ENCODE measurements at regions not wholly inside any gene's neighbourhood (a gene's known extent, or its start where the extent isn't known, plus 50 kb on each side); places are given as distances from the start of the nearest gene placed in this dataset.
"Not testable (repeated sequence)": the region's sequence is repeated elsewhere in the genome, so short reads cannot be mapped to it uniquely, and the experiment has no call there.

- Histone ChIP-seq H3K4me1 (no peaks in the 10 kb centered on the region), H3K27me3 (no peaks in the 10 kb centered on the region), H3K4me3 (no peak overlapping the region), H3K9me3 (peaks cover 0 to 20% (median 0%) of the 10 kb centered on the region in 3 donors), H3K36me3 (no peaks in the 10 kb centered on the region), H3K27ac (no peak overlapping the region)
- no peak for ATAC-seq
- no peak for TF ChIP-seq POLR2A (IDR thresholded peaks at IDR 0.05)
- TF ChIP-seq POLR2AphosphoS5 (IDR thresholded peaks at IDR 0.05) = no peak
- no peak for TF ChIP-seq EP300 (IDR thresholded peaks at IDR 0.05)
- TF ChIP-seq CTCF (IDR thresholded peaks at IDR 0.05) = no peak
These were observed 558.9 kb upstream of the MBL2 start for GRCh38 chr10:53331460-53331859.

GRCh38 chr10:53326401-53327305, 554.1 kb upstream of the MBL2 start:
- not testable (repeated sequence) for H3K36me3 ChIP-seq, H3K27ac ChIP-seq
- WGBS, 2 donors (ENCODE audit: low coverage in 1 of 2) = 52 to 67% methylated on average over 7 to 10 of the region's 10 CpGs

GRCh38 chr10:53325066-53325465, 552.5 kb upstream of the MBL2 start:
- no peaks in the 10 kb centered on the region for H3K9me3 ChIP-seq
- WGBS, 2 donors (ENCODE audit: low coverage in 1 of 2) = 90% methylated on average over 2 to 5 of the region's 5 CpGs
- TF ChIP-seq POLR2A (IDR thresholded peaks at IDR 0.05) = no peak
- no peak for TF ChIP-seq CTCF (IDR thresholded peaks at IDR 0.05)
- no peak for TF ChIP-seq EP300 (IDR thresholded peaks at IDR 0.05)
- TF ChIP-seq POLR2AphosphoS5 (IDR thresholded peaks at IDR 0.05) = no peak
- no peaks in the 10 kb centered on the region for H3K36me3 ChIP-seq
- no peak overlapping the region for H3K27ac ChIP-seq
- no peak for ATAC-seq
- H3K4me3 ChIP-seq = no peak overlapping the region
- H3K4me1 ChIP-seq = no peaks in the 10 kb centered on the region
- H3K27me3 ChIP-seq = no peaks in the 10 kb centered on the region

More at GRCh38 chr10:53326401-53327305, 554.1 kb upstream of the MBL2 start:
- H3K4me3 ChIP-seq, H3K9me3 ChIP-seq, H3K4me1 ChIP-seq, ATAC-seq, H3K27me3 ChIP-seq: not testable (repeated sequence)

- H3K4me3 ChIP-seq = no peak overlapping the region
- no peaks in the 10 kb centered on the region for H3K9me3 ChIP-seq
- no peaks in the 10 kb centered on the region for H3K36me3 ChIP-seq
- ATAC-seq = no peak
- no peak for TF ChIP-seq POLR2AphosphoS5 (IDR thresholded peaks at IDR 0.05)
- no peak for TF ChIP-seq EP300 (IDR thresholded peaks at IDR 0.05)
- no peak for TF ChIP-seq POLR2A (IDR thresholded peaks at IDR 0.05)
- no peak for TF ChIP-seq CTCF (IDR thresholded peaks at IDR 0.05)
- H3K4me1 ChIP-seq = no peaks in the 10 kb centered on the region
- H3K27ac ChIP-seq = no peak overlapping the region
- H3K27me3 ChIP-seq = no peaks in the 10 kb centered on the region
These were observed 543.1 kb upstream of the MBL2 start for GRCh38 chr10:53315709-53316108.

- 11 to 29% methylated on average over 1 of the region's 1 CpG for WGBS, 2 donors (ENCODE audit: low coverage in 1 of 2)
- Histone ChIP-seq H3K27me3 (no peaks in the 10 kb centered on the region), H3K9me3 (no peaks in the 10 kb centered on the region), H3K4me1 (no peaks in the 10 kb centered on the region), H3K4me3 (no peak overlapping the region), H3K27ac (no peak overlapping the region), H3K36me3 (no peaks in the 10 kb centered on the region)
- TF ChIP-seq CTCF (IDR thresholded peaks at IDR 0.05) (no peak), POLR2A (IDR thresholded peaks at IDR 0.05) (no peak), EP300 (IDR thresholded peaks at IDR 0.05) (no peak), POLR2AphosphoS5 (IDR thresholded peaks at IDR 0.05) (no peak)
- no peak for ATAC-seq
These were observed 542.3 kb upstream of the MBL2 start for GRCh38 chr10:53314876-53315275.

Data from gastroesophageal sphincter (tissue), 4 donors.